Sigmoid colon (tissue), 4 donors: ENCODE measurements at regions not wholly inside any gene's neighbourhood (a gene's known extent, or its start where the extent isn't known, plus 50 kb on each side); places are given as distances from the start of the nearest gene placed in this dataset.
A peak's percentile ranks its signal among the peaks of the same experiment; 100 is the strongest.

Source experiments
- CTCF ChIP-seq, 4 experiments: fragments of 450-650 bp in 3 of 4; fragments of 200-600 bp in 1 of 4; IDR thresholded peaks; one replicate each; pipeline ENCODE4 v1.5.1; 2016 to 2019; ENCODE audit warnings: antibody characterized with exemption in 4 of 4, mild to moderate bottlenecking in 3 of 4, moderate library complexity in 2 of 4
- POLR2AphosphoS5 ChIP-seq, 4 donors: sonication (generic); formaldehyde crosslinking; IDR thresholded peaks; one replicate each; pipeline ENCODE4 v1.6.1; 2017; ENCODE audit warnings: antibody characterized with exemption in 4 of 4

- TF ChIP-seq POLR2AphosphoS5 (IDR thresholded peaks at IDR 0.05) (no peak), CTCF (IDR thresholded peaks at IDR 0.05) (peak in 3 of 4 experiments; percentile 39 to 69 (median 41))
Measured at GRCh38 chr10:29377333-29377961, 88.6 kb downstream of the LYZL1 start.
